ENCODE measurements at regions not wholly inside any gene's neighbourhood (a gene's known extent, or its start where the extent isn't known, plus 50 kb on each side); places are given as distances from the start of the nearest gene placed in this dataset.

DNA sequence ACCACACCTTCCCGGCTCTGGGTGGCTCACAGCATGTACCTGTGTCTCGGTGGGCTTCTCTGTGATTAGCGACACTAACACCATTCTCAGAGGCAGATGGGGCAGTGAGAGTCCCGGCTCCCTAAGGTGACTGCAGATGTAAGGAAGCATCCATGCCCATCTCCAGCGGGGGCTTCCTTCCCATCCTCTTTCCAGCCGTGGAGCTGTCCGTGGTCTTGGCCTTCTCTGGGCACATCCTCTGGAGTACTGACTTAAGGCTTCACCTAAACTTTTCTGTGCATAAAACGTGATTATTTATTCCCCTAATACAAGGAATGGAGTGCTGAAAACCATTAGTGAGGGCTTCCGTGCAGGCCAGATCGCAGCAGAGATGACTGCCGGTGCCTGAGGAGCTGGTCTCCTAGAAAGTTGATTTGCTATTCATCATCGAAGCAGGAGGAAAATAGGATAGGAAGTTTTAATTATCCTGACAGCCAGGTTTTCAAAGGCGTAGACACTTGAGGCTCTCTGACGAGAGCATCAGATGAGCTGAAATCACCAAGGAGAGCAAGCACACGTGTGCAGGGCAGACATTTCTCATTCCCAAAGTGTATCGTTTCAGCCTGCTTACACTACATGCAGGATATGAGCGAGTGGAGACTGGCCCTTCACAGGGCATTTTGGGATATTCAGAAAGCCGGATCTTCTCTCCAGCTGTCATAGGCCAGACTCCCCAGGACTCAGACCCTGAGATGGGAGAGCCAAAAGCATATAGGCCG is 186.1 kb upstream of the SALL3 start:
- Histone ChIP-seq H3K27me3 (ENCODE audit: control insufficient read depth, insufficient read depth, low read length) (no peaks in the 10 kb centered on the region), H3K4me3 (ENCODE audit: low read depth, low read length) (no peak overlapping the region), H3K36me3 (ENCODE audit: control insufficient read depth, insufficient read depth, low read length) (no peaks in the 10 kb centered on the region)
- CTCF ChIA-PET, result interaction anchor here (0.6 kb wide), 1 partner anchor 97 kb away, joined by 3 read pairs; no protein-coding TSS in a partner anchor
- no peak for DNase-seq (ENCODE audit: low read depth)
- POLR2A ChIA-PET, result no interaction called here
- TF ChIP-seq CTCF (IDR thresholded peaks at IDR 0.05; ENCODE audit: insufficient read depth, low read depth, low read length), result no peak

DNA sequence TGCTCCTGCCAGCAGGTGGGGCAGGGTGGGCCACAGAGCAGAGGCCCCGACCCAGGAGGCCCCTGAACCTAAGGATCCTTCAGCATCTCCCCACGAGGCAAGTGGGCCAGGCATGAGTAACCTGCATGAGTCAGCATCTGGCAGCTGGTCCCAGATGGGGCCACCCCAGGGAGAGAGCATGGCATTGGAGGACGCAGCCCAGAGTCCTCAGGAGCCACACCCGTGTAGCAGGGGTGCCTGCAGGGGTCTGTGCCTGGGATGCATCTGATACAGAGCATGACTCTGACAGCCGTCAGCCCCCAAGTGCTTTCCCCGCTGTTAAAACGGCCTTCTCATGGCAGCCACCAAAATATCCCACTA is 185.6 kb upstream of the SALL3 start:
- H3K4me3 ChIP-seq (ENCODE audit: low read depth, low read length), result no peak overlapping the region
- no peak for DNase-seq (ENCODE audit: low read depth)
- TF ChIP-seq CTCF (IDR thresholded peaks at IDR 0.05; ENCODE audit: insufficient read depth, low read depth, low read length), result no peak
- ChIA-PET CTCF (interaction anchor here (0.6 kb wide), 1 partner anchor 97 kb away, joined by 3 read pairs; no protein-coding TSS in a partner anchor), POLR2A (no interaction called here)
- H3K36me3 ChIP-seq (ENCODE audit: control insufficient read depth, insufficient read depth, low read length), result no peaks in the 10 kb centered on the region
- no peaks in the 10 kb centered on the region for H3K27me3 ChIP-seq (ENCODE audit: control insufficient read depth, insufficient read depth, low read length)

GRCh38 chr18:78796693-78797455 is 182.7 kb upstream of the SALL3 start:
- CTCF ChIA-PET, result no interaction called here
- Histone ChIP-seq H3K36me3 (ENCODE audit: control insufficient read depth, insufficient read depth, low read length) (no peaks in the 10 kb centered on the region), H3K4me3 (ENCODE audit: low read depth, low read length) (no peak overlapping the region), H3K27me3 (ENCODE audit: control insufficient read depth, insufficient read depth, low read length) (no peaks in the 10 kb centered on the region)
- no peak for TF ChIP-seq CTCF (IDR thresholded peaks at IDR 0.05; ENCODE audit: insufficient read depth, low read depth, low read length)
- POLR2A ChIA-PET, result no interaction called here
- DNase-seq (ENCODE audit: low read depth), result no peak

- no peak overlapping the region for H3K4me3 ChIP-seq (ENCODE audit: low read depth, low read length)
- no peaks in the 10 kb centered on the region for H3K27me3 ChIP-seq (ENCODE audit: control insufficient read depth, insufficient read depth, low read length)
- H3K36me3 ChIP-seq (ENCODE audit: control insufficient read depth, insufficient read depth, low read length), result no peaks in the 10 kb centered on the region
- ChIA-PET POLR2A (no interaction called here), CTCF (no interaction called here)
- no peak for TF ChIP-seq CTCF (IDR thresholded peaks at IDR 0.05; ENCODE audit: insufficient read depth, low read depth, low read length)
- DNase-seq (ENCODE audit: low read depth), result no peak
Observed at GRCh38 chr18:78797499-78797898, 182.1 kb upstream of the SALL3 start.

DNA sequence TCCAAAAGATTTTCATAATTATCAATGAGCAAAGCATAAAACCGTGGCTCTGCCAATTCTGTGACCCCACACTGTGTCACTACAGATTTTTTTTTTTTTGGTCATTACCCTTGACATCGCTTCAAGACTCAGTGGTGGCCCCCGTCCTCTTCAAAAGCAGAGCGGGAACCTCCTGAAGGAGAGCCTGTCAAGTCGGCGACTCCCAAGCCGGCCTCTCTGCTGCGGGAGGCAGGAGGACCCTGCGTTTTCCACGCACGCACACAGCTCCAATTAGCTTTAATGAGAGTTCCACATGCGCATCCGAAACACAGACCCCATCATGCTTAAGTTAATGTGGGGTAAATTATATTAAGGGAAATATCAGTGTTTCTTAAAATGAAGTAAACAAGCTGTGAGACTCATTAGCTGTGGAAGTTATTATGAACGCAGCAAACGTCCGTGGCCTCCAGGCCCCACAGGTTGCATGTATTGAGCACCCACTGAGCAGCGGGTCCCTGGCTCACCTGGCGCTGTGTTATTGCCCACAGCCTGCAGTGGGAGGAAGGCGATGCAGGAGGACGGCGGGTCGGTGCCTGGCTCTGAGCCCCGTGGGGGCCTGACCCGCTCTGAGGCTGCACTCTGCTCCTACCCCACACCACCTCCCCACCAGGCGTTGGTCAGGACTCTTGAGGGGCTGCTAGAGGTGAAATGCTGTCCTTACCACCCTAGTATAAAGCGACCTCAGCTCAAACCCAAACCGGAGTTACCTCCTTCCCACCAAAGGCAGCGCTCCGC is 181.0 kb upstream of the SALL3 start:
- TF ChIP-seq CTCF (IDR thresholded peaks at IDR 0.05; ENCODE audit: insufficient read depth, low read depth, low read length), result no peak
- ChIA-PET CTCF (no interaction called here), POLR2A (no interaction called here)
- Histone ChIP-seq H3K4me3 (ENCODE audit: low read depth, low read length) (no peak overlapping the region), H3K27me3 (ENCODE audit: control insufficient read depth, insufficient read depth, low read length) (no peaks in the 10 kb centered on the region), H3K36me3 (ENCODE audit: control insufficient read depth, insufficient read depth, low read length) (no peaks in the 10 kb centered on the region)
- no peak for DNase-seq (ENCODE audit: low read depth)
